Inflammatory macrophage (primary cell): ENCODE measurements at regions not wholly inside any gene's neighbourhood (a gene's known extent, or its start where the extent isn't known, plus 50 kb on each side); places are given as distances from the start of the nearest gene placed in this dataset.

ENCODE experiments used
- DNase-seq, 2 donors: peaks; one replicate each; pipeline ENCODE4 v3.0.0-alpha.2; 2020 to 2022

DNA sequence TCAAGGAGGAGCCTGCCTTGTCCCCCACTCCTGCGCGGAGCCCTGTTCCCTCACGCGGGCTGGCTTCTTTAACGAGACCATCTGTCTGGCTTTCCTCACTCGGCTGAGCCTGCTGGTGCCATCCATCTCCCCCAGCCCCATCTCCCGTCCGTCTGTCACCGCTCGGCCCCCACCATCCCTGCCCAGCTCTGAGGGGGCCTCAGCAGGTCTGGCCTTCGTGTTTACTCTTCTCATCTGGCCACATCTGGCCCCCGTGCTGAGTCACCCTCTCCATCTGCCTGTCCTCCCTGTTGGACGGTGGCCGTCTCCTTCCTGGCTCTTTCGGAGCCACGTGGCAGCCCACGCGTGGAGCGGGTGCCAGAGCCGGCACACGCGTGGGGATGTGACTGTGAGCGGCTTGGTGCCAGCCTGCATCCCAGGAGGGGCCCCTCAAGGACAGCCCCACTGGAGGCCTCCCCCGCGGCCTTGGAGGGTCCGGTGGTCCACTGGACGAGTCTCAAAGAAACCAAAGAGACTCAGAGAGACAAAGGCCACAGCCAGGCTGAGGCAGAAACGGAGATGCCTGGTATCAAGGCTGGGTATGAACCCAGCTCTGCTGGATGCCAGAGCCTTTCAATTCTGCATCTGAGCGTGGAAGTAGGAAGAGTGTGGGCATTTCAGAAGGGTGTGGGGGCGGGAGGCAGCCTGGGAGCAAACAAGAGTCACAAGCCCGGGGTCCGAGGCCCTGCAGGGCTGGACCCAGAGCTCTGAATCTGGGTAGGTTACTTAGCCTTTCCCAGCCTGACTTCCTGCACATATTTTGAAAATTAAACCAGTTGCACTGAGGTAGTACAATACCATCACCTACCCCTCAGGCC lies 76.7 kb upstream of the UNC5A start:
- no peak for DNase-seq

DNA sequence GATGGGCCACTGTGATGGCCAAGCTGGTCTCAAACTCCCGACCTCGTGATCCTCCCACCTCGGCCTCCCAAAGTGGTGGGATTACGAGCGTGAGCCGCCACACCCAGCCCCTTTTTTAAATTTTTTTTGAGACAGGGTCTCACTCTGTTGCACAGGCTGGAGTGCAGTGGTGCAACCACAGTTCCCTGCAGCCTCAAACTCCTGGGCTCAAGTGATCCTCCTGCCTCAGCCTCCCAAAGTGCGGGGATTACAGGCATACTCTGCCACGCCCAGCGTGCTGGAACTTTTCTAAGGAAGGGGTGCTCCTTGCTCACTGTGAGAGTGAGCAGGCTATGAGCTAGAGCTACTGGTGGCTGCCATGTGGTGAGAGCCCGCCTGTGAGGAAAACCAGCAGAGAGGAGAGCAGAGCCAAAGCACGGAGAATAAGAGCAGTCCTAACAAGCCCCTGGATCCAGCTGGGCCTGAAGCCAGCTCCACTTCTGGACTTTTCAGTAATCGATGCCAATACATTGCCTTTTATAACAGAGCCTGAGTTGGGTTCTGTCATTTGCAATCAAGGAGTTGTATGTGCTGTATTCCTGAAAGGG lies 75.5 kb upstream of the UNC5A start:
- DNase-seq = no peak

DNA sequence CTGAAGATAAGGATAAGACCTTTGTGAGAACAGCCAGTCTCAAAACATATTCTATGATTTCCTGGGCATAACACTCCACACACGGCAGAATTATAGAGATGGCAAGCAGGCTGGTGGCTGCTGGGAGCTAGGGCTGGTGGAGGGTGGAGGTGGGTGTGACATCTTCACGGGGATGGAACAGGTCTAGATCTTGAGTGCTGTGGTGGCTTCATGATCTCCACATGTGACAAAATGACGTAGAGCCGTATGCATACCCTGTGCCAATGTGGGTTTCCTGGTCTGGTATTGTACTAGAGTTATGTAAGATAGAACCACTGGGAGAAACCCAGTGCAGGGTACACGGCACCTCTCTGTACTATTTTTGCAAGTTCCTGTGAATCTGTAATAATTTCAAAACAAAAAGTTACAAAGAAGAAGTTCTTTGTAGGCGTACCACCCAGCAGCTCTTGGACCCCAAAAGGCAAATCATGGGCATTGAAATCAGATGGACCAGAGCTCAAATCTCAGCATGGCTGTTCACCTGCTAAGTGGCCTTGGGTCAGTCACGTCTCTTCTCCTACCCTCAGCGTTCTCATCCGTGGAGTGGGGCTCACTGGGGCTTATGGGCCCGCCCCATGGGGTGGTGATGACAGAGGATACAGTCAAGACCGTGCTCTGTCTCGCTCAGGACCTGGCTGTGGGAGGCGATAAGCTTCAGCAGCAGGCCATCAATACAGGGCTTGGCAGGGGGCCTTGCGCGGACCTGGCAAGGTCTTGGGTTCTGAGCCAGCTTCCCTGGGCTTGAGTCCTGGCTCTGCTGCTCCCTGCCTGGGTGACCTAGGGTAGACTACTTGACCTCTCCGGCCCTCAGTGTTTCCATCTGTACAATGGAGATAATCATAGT lies 74.7 kb upstream of the UNC5A start:
- DNase-seq = no peak

DNA sequence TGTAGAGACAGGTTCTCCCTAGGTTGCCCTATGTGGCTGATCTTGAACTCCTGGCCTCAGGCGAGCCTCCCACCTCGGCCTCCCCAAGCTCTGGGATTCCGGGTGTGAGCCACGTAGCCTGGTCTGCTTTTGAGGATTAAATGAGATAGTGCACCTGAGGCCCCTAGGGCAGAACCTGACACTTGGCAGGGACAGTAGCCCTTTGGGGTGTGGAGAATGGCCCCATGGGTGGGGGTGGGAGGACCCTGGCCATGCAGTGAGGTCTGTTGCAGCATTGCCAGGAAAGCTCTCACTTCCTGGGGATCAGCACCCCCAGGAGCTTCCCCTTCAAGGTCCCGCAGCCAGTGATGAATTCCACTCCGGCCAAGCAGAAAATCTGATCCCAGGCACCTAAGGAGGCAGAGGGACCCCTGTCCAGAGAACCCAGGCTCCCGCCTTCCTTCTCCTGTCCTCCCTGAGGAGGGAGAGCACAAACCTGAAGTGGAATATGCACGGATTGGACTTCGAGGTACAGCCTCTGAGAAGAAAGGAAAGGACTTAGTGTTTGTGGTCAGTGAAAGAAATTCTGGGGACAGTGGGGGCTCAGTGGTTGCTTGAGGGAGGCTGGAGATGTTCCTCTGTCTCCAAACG lies 73.9 kb upstream of the UNC5A start:
- no peak for DNase-seq

DNA sequence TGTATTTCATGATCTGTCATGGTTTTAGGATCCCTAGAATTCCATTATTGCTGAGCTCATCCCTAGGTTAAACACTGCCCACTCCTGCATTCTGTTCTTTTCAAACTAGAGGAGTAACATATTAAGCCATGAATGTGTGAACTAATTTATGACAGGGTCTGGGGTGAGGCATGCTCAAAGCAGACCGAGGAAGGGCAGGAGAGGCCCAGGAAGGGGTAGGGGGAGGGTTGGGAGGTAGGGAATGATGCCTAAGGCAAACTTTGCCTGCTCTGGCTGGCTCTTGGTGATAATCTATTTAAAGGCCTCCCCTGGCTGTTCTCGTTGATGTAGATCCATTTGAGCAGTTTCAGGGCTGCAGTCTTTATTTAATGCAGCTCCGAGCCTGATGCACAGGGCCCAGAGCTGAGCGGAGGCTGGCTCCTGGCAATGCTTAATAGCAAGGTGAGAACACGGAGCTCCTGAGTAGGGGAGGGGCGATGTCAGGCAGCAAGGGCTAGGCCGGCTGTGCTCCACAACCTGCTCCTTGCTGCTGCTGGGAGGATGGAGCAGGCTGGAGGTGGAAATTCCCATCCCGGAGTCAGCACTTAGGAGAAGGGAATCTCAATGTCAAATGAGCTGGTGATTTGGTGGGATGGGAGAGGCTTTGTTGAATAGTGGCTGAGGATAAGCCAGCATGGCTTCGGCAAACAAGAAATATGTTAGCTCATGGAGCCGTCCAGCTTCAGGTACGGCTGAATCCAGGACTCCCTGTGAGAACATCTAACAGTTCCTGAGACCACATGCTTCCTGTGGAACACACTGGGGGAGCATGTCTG lies 73.2 kb upstream of the UNC5A start:
- DNase-seq = no peak

DNA sequence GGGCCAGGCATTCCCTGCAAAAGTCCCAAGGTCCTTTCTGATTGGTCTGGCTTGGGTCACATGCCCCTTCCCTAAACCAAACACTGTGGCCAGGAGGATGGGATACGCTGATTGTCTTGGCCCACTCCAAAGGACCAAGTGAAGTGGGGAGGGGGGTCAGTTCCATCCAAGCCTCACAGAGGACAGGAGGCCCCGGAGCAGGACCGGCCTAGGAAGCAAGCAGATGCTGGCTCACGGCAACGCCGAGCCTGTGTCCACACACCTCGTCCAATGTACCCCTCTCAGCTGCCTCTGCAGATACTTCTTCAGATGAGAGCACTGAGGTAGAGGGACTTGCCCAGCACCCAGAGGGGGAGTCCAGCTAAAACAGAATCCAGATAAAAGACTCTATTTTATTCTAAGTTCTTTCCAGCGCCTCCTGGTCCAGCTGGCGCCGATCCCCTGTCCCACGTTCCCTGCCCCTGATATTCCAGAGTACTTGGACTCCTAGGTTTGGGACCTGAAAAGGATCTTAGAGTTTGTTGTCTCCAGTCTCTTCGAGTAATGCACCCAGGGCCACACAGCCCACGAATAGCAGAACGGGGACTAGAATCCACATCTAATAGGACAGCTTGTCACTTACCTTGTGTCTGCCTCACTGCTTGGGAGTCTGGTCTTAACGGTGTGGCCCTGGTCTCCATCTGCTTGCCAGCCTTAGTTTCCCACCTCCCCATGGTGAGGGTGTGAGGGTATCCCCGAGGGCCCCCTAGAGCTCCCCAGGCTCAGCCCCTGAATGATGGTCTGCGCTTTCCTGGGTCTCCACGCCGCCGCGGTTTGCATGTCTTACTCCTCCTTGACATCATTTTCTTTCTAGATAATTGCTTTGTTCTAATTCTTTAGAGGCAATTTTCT lies 72.4 kb upstream of the UNC5A start:
- DNase-seq = no peak

DNA sequence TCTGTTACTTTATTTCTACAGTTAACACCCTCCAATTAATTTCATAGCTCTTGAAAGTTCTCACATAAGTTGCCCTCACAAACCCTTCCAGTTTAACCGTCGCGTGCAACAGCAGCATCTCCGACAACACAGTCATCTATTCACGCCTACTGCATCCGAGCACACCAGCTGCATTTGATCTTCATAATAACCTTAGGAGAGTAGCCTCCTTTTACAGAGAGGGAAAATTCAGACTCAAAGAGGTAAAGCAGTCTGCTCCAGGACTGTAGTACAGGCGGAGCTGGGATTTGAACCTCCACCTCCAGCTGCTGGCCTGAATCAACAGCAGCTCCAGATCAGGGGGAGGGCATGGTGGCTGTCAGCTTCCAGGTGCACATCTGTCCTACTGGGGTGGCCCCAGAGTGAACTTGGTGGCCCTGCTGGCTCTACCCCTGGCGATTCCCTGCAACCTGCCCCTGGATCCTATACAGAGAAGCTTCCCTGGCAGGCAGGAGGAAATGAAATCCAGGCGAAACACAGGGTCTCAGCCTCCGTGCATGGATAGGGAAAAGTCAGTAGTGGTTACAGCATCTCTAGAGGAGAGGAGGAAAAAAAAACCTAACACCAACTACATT lies 71.6 kb upstream of the UNC5A start:
- DNase-seq = no peak

DNA sequence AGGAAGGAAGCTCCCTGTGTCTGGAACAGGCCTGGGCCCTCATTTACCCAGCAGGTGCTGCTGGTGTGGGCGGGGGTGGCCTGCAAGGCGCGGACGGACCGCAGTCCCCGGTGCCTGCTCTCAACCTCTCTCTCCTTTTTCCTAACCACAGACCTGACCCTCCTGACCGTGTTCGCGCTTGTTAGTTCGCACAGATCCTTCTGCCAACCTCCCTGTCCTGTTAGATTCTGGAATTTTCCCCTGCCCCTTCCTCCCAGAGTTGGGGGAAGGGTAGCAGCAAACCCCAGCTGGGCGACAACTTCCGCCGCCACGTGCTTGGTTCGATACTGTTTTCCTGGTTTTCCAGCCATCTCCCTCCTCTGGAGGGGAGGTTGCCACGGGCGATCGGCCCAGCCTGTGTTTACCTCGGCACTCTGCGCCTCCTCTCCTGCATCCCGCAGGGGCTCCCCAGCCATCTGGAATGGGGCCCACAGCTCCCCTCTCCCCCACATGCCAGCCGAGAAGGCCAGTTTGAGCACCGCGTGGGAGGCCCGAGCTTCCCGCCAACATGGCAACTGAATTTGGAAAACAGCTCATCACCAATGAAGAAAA lies 70.8 kb upstream of the UNC5A start:
- DNase-seq = no peak

DNA sequence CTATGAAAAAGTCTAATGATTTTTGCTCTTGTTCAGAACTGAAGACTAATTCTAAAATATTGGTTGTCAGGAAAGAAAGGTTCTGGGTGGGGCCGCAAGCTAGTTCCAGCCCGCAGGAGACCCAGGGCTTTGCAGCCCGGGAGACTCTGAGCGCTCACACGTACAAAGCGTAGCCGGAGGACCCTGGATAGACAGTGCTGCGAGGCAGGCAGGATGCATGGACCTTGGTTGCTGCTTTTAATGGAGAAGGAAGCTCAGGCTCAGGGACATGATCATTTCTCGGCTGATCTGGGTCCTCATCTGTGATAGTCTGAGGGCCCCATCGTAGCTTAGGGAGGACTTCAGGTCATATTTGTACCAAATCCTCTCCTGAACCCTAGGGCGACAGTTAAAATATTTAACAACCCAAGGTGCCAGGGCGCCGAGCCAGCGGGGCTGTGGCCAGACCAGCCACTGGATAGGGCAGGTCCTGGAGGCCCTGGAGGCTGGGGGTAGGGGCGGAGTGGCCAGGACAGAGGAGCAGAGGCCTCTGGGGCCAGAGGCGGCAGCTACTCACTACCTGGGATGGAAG lies 70.1 kb upstream of the UNC5A start:
- no peak for DNase-seq

DNA sequence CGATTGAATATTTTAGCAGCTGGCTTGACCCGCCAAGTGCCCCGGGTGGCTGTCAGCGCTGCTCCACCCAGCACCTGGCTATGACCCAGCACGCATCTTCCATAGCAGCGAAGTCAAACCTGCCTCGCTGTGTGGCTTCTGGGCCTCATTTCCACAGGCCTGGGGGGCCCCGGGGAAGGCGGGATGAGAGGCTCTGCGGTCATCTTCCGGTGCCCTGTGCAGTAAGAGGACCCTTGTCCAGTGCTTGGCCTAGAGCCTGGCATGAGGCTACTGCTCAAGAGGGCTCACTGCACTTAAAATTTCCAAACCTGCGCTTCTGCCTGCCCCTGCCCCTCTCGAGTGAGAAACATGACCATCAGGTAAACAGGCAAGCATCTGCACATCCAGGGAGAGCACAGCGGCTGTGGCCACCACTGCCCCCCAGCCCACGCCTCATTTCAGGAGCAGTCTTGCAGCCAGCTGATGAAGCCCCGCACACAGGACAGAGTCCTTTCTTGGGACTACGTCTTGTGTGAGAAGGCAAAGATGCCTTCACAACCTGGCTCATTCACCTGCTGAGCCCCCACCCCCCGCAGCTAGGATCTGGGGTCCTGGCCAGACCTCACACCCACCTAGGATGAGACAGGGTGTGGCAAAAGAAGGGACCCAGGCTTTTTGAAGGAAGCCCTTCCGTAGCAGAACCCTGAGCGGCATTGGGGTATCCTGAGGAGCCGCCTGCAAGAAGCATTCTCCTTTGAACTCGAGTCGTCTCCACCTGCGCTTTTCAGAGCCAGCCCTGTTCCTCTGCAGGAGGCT lies 69.5 kb upstream of the UNC5A start:
- DNase-seq = no peak

DNA sequence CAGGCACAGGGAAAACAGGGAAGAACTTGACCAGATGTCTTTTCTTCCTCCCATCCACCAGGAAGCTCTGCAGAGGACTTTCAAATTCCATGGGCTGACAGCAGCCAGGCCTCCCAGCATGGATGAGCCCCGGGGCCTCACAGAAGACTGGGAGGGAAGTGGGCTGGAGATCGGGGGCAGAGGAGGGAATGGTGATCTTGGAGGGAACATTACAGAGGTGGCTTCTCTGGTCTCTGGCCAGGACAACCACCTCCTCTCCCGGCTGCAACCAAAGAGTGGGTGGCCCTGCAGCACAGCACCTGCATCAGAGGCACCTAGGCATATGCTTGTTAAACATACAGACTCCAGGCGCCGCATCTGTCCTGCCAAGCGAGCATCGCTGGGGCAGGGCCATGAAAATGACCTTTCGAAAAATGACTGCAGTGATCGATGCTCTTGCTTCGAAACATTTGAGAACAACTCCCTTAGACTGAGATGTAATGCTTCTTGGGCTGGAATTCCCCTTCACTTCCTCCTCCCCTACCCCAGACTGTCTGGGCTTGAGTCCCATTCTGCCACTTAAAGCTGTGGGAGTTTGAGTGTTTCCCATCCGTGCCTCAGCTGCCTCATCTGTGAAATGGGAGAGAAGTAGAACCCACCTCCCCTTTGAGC lies 68.7 kb upstream of the UNC5A start:
- DNase-seq = no peak

DNA sequence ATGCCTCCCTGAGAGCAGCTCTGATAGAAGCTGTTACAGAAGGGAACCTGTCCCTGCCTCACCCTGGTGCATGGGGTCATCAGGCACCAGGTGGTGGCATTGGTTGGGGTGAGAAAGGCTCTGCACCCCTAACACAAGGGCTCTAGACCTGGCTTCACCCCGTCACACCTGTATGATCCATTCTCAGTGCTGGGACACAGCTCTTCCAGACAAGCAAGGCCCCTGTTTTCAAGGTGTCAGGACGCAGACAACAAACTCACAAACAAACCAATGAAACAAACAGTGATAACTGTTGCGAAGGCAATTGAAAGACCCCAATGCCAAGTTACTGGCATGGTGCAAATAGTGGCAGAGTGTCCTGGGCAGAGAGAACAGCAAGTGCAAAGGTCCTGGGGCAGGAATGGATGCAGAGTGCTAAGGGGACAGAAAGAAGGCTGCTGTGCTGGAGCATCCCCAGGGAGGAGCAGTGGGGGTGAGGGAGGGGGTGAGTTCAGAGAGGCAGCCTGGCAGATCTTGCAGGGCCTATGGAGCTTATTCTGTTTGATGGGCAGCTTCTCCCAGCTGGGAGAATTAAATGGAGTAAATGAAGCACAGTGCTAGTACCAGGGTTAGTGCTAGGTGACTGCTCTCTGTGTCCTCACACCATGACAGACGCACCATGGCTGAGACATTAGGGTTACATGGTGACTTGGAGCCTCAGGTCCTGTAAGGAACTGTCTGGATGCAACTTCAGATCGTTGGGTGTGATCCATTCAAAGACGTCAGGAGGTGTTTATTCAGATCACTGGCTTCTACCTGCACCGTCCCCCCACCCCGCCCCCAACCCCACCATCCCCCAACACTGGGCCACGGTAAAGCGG lies 67.9 kb upstream of the UNC5A start:
- DNase-seq = no peak

DNA sequence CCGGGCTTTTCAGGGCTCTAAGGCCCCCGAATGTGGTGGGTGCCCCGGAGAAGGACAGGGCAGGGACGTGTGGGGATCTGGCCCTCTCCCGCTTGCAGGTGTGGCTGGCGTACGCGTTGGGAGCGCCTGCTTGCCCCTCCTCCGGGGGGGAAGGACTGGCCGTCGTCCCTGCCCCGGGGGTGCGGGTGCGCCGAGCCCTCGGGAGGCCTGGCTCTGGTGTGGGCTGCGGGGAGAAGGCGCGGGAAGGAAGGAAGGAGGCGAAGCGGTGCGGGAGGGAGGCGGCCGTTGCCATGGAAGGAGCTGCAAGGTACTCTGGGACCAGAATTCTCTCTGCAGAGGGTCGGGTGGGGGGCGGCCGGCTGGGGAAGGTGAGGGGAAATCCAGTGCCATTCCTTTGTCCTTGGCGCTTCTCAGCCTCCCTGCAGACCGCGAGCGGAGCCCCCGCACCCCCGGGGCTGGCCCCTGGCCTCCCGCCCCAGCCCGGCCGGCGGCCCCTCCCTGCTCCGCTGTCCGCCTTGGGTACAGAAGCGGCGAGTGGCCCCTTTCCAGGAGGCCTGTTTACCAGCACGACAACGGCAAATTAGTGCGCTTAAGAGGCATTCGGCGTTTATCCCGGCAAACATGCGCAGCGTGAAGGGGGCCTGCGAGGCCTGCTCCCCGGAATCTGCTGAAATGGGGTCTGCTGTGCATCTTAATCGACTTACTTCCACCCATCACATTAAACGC lies 67.1 kb upstream of the UNC5A start:
- no peak for DNase-seq

DNA sequence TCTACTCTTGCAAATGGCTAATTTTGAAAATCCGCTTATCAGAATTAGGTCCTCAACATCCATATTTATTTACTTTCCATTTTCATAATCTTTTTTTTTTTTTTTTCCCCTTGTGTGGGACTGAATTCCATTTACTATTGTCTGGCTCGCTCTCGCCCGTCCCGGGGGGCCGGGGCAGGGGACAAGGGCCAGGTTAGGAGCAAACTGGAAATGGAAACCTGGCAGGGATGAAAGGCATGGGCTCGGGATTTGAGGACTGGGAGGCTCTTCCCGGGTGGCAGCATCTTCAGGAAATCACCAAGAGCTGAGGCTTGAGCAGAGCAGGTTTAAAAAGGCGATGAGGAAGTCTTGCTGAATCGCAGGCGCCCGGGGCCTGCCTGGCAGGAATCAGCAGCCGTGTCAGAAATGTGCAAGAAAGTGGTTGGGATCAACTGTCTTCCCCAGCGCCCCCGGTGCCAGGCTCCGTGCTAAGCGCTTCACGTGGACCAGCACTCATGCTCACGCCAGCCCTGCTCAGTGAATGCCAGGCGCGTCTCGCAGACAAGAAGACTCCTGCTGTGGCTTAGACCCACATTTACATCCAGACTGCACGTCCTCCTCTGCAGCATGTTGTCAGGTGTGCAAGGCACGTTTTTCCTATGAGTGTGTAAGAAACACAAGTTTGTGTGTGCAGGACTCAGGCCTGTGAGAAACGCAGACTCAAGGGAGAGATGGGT lies 66.3 kb upstream of the UNC5A start:
- DNase-seq = no peak

DNA sequence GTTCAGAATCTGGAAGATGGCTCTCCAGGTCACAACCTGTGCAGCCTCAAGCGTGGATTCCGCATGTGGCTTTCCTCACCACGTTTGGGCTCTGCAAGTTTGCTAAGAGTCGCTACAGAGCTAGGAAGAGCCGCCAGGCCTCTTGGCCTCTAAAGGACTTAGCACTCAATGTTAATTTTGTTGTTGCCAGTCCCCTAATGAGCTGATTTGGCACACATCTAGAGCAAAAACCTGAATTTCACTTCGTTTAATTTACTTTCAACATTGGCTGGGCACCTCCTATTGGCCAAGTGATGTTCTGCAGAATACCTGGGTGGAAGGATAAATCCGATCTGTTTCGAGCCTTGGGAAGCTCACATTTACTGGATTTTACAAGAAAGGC lies 65.8 kb upstream of the UNC5A start:
- DNase-seq = no peak

DNA sequence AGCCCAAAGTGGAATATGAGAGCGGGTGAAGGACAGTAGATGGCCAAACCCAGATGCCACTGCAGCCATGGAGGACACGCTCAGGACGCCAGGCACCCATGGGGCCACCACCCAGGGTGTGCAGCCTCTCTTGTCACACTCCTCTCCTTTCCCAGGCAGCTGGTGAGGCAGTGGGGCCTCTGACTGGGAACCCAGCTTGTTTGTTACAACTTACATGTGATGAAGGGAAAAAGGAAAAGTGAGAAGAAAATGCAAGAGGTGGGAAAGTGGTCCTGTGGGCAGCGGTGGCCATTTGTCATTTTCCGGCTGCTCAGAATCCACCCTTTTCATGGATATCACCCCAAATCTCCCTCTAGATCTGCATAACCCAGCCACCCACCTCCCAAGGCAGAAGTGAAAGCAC lies 62.7 kb upstream of the UNC5A start:
- no peak for DNase-seq
